T-helper 1 cell (primary cell): ENCODE measurements at regions not wholly inside any gene's neighbourhood (a gene's known extent, or its start where the extent isn't known, plus 50 kb on each side); places are given as distances from the start of the nearest gene placed in this dataset.
"Not testable (repeated sequence)": the region's sequence is repeated elsewhere in the genome, so short reads cannot be mapped to it uniquely, and the experiment has no call there.

Source experiments
- DNase-seq, 5 donors: peaks; one replicate each; pipeline ENCODE4 v3.0.0-alpha.2; 2012 to 2020

GRCh38 chr2:87498169-87498853 is 249.6 kb upstream of the PLGLB2 start:
- DNase-seq: not testable (repeated sequence)

DNA sequence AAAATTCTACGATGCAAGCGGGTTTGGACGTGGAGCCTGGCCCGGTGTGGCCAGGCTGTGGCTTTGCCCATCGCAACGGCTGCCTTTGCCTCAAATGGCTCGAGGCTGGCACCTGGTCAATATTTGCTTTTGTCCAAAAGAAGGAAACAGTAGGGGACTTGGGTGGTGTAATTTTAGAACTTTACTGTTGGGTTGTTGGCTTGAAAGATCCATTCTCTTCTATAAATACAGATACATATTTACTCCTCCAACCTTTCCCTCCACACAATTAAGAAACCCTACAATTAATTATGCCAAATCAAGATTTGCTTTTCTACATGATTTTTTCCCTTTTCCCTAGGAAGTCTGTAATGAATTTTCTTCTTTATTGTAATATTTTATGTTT is 249.0 kb upstream of the PLGLB2 start:
- not testable (repeated sequence) for DNase-seq

GRCh38 chr2:87499860-87500259 is 248.0 kb upstream of the PLGLB2 start:
- DNase-seq: peak in 1 of 5 donors; percentile 15

GRCh38 chr2:87500421-87500820 is 247.5 kb upstream of the PLGLB2 start:
- not testable (repeated sequence) for DNase-seq

GRCh38 chr2:87500951-87501350 is 246.9 kb upstream of the PLGLB2 start:
- not testable (repeated sequence) for DNase-seq

GRCh38 chr2:87502948-87503347 is 244.9 kb upstream of the PLGLB2 start:
- not testable (repeated sequence) for DNase-seq

DNA sequence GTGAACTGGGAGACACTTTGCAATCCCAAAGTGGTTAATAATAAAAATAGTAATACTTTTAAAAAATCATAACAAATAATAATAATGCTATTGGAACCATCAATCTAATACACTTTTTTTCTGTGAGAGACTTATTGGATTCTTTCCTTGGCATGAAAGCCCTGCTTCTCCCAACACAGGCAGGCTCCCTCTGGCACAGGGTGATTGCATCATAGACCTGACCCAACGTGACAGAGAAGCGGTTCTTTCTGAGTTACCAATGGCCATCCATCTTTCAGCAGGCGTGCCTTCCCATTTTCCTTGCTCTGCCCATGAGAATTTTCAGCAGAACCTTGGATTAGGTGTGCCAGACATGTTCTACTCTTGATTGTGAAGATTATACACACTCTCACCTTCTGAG is 242.6 kb upstream of the PLGLB2 start:
- not testable (repeated sequence) for DNase-seq

GRCh38 chr2:87505909-87506308 is 242.0 kb upstream of the PLGLB2 start:
- DNase-seq: not testable (repeated sequence)

- not testable (repeated sequence) for DNase-seq
Observed at GRCh38 chr2:87507378-87508348, 240.2 kb upstream of the PLGLB2 start.

GRCh38 chr2:87511195-87511778 is 236.6 kb upstream of the PLGLB2 start:
- not testable (repeated sequence) for DNase-seq

DNA sequence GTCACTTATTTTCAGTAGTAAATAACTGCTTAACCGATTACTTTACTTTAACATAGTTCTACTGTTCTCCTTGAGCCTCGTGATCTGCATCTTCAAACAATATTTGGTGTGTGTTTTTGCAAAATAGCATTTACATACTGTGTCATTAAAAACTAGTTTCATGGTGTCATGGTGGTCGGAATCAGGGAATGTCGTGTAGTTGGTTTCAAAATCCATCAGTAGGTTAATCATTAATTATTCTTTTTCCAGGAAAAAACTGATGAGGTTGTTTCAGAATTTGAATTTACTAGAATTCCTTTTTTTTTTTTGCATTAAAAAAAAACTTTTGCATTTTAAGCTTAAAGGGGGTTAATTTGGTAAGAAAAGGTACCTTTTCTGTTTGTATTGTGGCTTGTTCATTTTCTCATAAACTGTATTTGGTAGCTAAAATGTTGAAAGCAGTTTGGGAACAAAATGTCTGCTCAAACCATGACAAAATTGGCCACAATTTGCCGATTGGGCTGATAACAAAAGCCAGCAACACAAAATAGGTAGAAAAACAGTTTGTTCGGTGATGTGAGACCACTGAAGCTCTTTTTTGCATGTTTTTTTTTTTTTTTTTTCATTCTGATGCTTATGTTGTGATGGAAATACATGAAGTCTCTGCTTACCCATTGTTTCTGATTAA is 234.9 kb upstream of the PLGLB2 start:
- not testable (repeated sequence) for DNase-seq

DNA sequence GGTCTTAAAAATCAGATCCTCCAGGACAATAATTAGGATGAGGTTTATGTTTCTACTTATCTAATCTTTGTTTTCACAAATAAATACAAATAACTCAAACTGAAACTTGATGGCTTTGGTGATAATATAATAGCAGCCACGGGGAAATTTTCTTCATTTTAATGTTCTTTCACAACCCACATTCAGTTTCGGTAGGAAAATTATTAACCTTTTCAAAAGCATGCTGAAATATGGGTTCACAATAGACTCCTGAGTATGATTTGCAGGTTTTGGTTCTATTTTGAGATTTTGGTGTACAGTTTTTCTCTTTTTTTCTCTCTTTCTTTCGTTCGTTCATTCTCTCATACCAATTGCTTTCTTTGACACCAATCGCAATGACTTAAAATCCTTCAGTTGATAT is 233.9 kb upstream of the PLGLB2 start:
- not testable (repeated sequence) for DNase-seq

DNA sequence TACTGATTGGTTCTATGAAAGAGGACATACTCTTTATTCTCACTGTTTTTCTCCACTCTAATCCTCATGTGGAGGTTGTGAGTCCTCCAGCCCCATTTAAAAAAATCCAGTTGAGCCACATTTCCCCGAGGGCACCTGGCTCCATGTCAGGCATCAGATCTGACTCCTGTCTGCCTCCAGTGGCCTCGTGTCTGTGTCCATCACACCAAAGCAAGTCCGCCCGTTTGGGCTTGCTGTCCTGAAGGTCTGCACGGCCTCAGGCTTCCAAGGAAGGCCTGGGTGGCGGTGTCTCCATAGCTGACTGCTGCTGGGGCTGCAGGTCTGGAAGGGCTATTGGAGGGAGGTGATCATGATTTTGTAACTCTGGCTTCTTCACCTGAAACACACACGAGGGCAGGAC is 233.4 kb upstream of the PLGLB2 start:
- not testable (repeated sequence) for DNase-seq

DNA sequence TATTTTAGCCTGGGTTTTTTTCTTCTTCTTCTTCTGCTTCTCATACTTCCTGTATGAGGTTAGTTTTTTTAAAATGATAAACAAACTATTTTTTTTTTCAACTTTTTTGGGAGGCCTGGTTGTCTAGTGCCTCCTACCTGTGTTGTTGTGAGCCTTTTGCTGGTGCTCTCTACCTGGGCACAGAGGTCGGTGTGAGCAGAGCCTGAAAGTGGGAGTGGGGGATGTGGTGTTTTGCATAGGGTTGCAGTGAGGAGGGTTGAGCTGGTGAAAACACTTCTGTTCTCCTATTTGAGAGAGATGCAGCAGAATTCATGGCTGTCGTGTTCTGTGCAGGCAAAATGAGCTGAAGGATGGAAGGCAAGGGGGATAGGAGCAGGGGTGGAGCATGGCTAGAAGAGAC is 232.7 kb upstream of the PLGLB2 start:
- not testable (repeated sequence) for DNase-seq

DNA sequence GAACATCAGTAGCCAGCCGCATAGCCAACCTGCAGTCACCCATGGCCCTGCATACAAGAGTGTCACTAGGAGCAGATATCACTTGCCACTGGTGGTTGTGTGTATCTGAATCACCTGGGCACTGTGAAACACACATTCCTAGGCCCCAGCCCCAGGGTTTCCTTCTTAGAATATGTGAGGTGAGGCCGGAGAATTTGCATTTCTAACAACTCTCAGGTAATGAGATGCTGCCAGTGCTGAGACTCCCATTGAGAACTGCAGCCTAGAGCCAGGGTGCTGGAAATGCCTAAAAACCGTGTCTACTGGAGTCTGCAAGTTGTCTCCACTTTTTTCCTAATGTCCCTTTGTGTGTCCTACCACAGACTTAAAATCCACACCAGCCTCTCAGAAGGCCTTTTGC is 232.0 kb upstream of the PLGLB2 start:
- not testable (repeated sequence) for DNase-seq

DNA sequence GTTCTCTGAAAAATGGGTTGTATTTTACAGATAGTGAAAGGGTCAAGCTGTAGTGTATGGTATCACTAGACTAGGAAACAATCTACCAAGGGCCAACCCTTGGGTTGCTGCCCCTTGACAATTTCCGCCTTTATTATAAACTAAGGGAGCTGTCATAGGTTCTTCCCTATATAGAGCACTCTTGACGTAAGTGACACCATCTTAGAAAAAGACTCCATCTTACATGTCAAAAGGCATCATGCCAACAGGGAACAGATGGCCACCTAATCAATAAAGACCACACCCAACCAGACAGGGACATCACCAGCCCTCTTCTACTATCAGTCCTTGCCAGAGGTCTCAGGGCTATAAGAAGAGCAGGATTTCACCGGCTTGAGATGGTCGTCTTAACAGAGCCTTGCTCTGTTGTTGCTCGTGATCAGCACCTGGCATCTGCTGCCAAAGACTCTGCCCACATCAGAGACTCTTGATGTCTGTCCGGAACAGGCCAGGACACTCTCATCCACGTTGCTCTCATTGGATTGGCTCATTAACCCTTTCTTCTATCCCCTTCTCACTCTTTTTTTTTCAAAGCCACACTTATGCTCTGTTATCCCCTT is 231.4 kb upstream of the PLGLB2 start:
- not testable (repeated sequence) for DNase-seq

GRCh38 chr2:87517438-87517837 is 230.4 kb upstream of the PLGLB2 start:
- DNase-seq: not testable (repeated sequence)

GRCh38 chr2:87518066-87518465 is 229.8 kb upstream of the PLGLB2 start:
- DNase-seq: not testable (repeated sequence)

- not testable (repeated sequence) for DNase-seq
Observed at GRCh38 chr2:87518547-87518946, 229.3 kb upstream of the PLGLB2 start.

DNA sequence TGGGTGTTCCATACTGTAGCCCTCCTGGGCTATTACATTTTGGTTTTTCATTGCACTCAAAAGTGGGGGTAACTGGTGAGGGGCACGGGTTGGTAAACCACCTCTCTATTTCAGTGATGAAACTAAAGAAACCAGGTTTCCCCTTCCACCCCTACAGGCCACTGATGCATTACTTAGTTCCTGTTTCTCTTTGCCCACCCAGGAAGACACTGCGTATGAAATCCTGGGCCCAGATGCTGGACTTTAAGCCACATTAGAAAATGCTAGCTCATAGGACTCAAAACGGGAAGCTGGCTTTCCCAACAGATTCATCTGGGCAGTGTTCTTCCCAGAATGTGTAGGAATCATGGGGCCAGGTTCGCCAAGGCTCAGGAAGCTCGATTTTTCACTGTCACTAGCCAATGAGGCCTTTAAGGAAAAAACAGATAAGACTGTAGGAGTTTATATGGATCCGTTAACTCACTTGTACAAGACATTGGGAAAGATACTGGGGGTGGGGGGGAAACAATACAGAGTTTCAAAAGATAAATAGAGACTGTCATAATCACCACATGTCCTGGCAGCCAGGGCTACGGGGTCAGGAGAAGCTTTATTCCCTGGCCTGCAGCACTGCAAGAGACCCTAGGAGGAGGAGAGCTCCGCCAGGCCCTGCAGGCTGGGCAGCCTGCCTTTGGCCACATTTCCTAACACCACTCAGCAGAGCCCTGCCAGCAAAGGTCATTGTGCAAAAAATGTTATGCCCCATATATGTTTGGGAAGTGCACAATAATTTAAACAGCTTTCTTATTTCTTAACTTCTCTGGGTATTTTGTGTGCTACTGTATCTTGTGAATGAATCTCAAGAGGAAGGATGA is 228.5 kb upstream of the PLGLB2 start:
- not testable (repeated sequence) for DNase-seq

GRCh38 chr2:87521057-87521456 is 226.8 kb upstream of the PLGLB2 start:
- peak; percentile 8 to 29 (median 18) for DNase-seq
